Endothelial cell of umbilical vein (primary cell): ENCODE measurements at regions not wholly inside any gene's neighbourhood (a gene's known extent, or its start where the extent isn't known, plus 50 kb on each side); places are given as distances from the start of the nearest gene placed in this dataset.

Source experiments
- BruUV-seq: library from RNA; stranded (reverse); fragments of 400-500 nt; replicated peaks from 2 replicates; lab custom pipeline; 2021; lab: Mats Ljungman, UMichigan
- CTCF ChIA-PET: fragments of 300-600, 350-600 bp; sonication (Branson Sonifier 250); formaldehyde crosslinking; loops from one replicate; lab custom pipeline; 2021; ENCODE audit warnings: antibody characterized with exemption, inconsistent platforms; lab: Charles Lee
- POLR2A ChIA-PET: fragments of 300-600, 350-600 bp; sonication (Branson Sonifier 250); formaldehyde crosslinking; loops from one replicate; lab custom pipeline; 2021; ENCODE audit warnings: antibody characterized with exemption, inconsistent platforms; lab: Charles Lee
- DNase-seq: peaks from one replicate; pipeline ENCODE4 v3.0.0-alpha.2; 2011; ENCODE audit warnings: low read depth, low spot score
- FAIRE-seq: peaks from 2 replicates; lab custom pipeline; 2011; peaks lifted over from hg19 to GRCh38; lab: Jason Lieb, UNC
- H2AFZ ChIP-seq: 2 replicates; pipeline ENCODE4 v1.6.0; 2012; ENCODE audit warnings: low read depth, low read length, control low read depth, inconsistent platforms
- H3K27ac ChIP-seq: 2 replicates; pipeline ENCODE4 v1.5.1; 2011; ENCODE audit warnings: low read depth, mild to moderate bottlenecking, control low read depth, low read length, moderate library complexity; ENCODE audit not compliant: insufficient read depth
- H3K27me3 ChIP-seq, 2 experiments: 2 replicates each; pipeline versions ENCODE4 v1.6.0 to v1.6.1; 2011; ENCODE audit warnings: low read length in 2 of 2, mixed read lengths in 1 of 2; ENCODE audit not compliant: control insufficient read depth in 2 of 2, insufficient read depth in 2 of 2
- H3K36me3 ChIP-seq, 2 experiments: 2 replicates in 1 of 2; 3 replicates in 1 of 2; pipeline ENCODE4 v1.5.1; 2011; ENCODE audit warnings: low read length in 2 of 2, mild to moderate bottlenecking in 1 of 2, moderate library complexity in 1 of 2; ENCODE audit not compliant: control insufficient read depth in 2 of 2, insufficient read depth in 2 of 2; ENCODE audit errors: extremely low read depth in 1 of 2
- H3K4me1 ChIP-seq: 3 replicates; pipeline ENCODE4 v1.5.1; 2011; ENCODE audit warnings: mild to moderate bottlenecking, low read length; ENCODE audit not compliant: control insufficient read depth, insufficient read depth; ENCODE audit errors: extremely low read depth
- H3K4me2 ChIP-seq: 2 replicates; pipeline ENCODE4 v1.6.1; 2011; ENCODE audit warnings: low read length, control low read depth, mixed read lengths; ENCODE audit not compliant: insufficient read depth
- H3K4me3 ChIP-seq, 3 experiments: fragments of 200-600 bp in 1 of 3; sonication (generic), shearing (Covaris generic) in 1 of 3; replicated peaks in 1 of 3; 2 replicates each; pipeline ENCODE4 v1.5.1; 2011 to 2016; ENCODE audit warnings: control low read depth in 3 of 3, low read length in 3 of 3, mild to moderate bottlenecking in 2 of 3, inconsistent platforms in 1 of 3, low read depth in 1 of 3, moderate library complexity in 1 of 3; ENCODE audit not compliant: insufficient read depth in 1 of 3
- H3K79me2 ChIP-seq: 2 replicates; pipeline ENCODE4 v1.6.0; 2012; ENCODE audit warnings: low read length, inconsistent platforms; ENCODE audit not compliant: control insufficient read depth, insufficient read depth
- H3K9ac ChIP-seq: replicated peaks from 2 replicates; pipeline ENCODE3; 2011; ENCODE audit warnings: low read length, control low read depth; ENCODE audit not compliant: insufficient read depth; ENCODE audit errors: extremely low read depth
- H3K9me1 ChIP-seq: replicated peaks from 3 replicates; pipeline ENCODE4 v1.6.0; 2011; ENCODE audit warnings: mild to moderate bottlenecking, low read length; ENCODE audit not compliant: control insufficient read depth, insufficient read depth; ENCODE audit errors: extremely low read depth
- H3K9me3 ChIP-seq: replicated peaks from 2 replicates; pipeline ENCODE4 v1.5.1; 2012; ENCODE audit warnings: low read length, inconsistent platforms; ENCODE audit not compliant: control insufficient read depth, insufficient read depth
- H4K20me1 ChIP-seq: replicated peaks from 2 replicates; pipeline ENCODE3; 2011; ENCODE audit warnings: mild to moderate bottlenecking, low read length; ENCODE audit not compliant: control insufficient read depth, insufficient read depth; ENCODE audit errors: extremely low read depth
- EZH2 ChIP-seq: IDR thresholded peaks from 2 replicates; pipeline ENCODE4 v1.6.1; 2012; ENCODE audit warnings: borderline replicate concordance, low read depth, mild to moderate bottlenecking, moderate library complexity, low read length, inconsistent platforms; ENCODE audit not compliant: severe bottlenecking
- FOS ChIP-seq: IDR thresholded peaks from 2 replicates; pipeline ENCODE4 v1.6.1; 2011; ENCODE audit warnings: mild to moderate bottlenecking, low read length, moderate library complexity, borderline replicate concordance; ENCODE audit not compliant: insufficient read depth
- GATA2 ChIP-seq: IDR thresholded peaks from 2 replicates; pipeline ENCODE4 v1.7.0; 2011; ENCODE audit warnings: low read depth, mild to moderate bottlenecking, moderate library complexity, mixed read lengths, low read length; ENCODE audit not compliant: insufficient read length, insufficient read depth
- JUN ChIP-seq: IDR thresholded peaks from 2 replicates; pipeline ENCODE4 v1.6.1; 2011; ENCODE audit warnings: borderline replicate concordance, low read depth; ENCODE audit not compliant: insufficient read length, insufficient read depth
- MYC ChIP-seq: IDR thresholded peaks from one replicate; pipeline ENCODE4 v1.6.1; 2011; ENCODE audit warnings: mild to moderate bottlenecking, low read depth, low read length
- POLR2A ChIP-seq: IDR thresholded peaks from 2 replicates; pipeline ENCODE4 v1.6.1; 2012; ENCODE audit warnings: low read depth, mild to moderate bottlenecking, control low read depth, low read length
- POLR2AphosphoS5 ChIP-seq: IDR thresholded peaks from 2 replicates; pipeline ENCODE4 v1.6.1; 2012; ENCODE audit warnings: low read depth, mild to moderate bottlenecking, control low read depth, low read length, moderate library complexity; ENCODE audit not compliant: insufficient read depth
- dilution Hi-C: fragments of 300-500 bp; cut with MboI; formaldehyde crosslinking; loops from one replicate; pipeline ENCODE4 v1.15.0; 2019; ENCODE audit warnings: low sequenced_read_pairs; ENCODE audit not compliant: extremely low pct_ligation_motif_present
- intact Hi-C: fragments of 100-400 bp; cut with micrococcal nuclease; formaldehyde crosslinking; loops from one replicate; pipeline ENCODE4 v1.10.0; 2022
- TF ChIP-seq, protein P1 (sequence below), 2 donors: IDR thresholded peaks; 1 replicate in 1 of 2; 2 replicates in 1 of 2; pipeline ENCODE4 v1.5.1; 2011; ENCODE audit warnings: low read length in 2 of 2, mild to moderate bottlenecking in 2 of 2, moderate library complexity in 2 of 2, control low read depth in 1 of 2, inconsistent platforms in 1 of 2, low read depth in 1 of 2; ENCODE audit not compliant: insufficient read depth in 1 of 2; ENCODE audit errors: extremely low read depth in 1 of 2
- TF ChIP-seq, protein P2 (sequence below): IDR thresholded peaks from 2 replicates; pipeline ENCODE4 v1.6.1; 2011; ENCODE audit not compliant: insufficient read depth, insufficient read length

DNA sequence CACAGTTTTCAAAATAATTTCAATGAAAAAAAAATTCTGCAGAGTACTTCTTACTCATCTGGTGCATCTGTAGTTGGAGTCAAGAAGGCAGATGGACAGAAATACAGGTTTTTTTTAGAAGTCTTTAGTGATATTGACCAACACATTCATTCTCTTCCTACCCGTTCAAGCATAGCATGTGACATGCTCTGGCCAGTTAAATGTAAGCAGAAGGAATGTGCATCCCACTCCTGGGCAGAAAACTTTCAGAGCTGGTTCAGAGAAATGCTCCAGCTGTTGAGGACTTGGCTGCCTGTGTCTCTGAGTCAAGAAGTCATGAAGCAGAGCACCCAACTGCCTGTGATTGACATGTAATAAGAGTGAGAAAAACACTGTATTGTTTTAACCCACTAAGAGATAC lies 665.3 kb upstream of the IGFBP3 start:
- Histone ChIP-seq H3K9ac (no peak overlapping the region), H3K4me3 (no peak overlapping the region), H3K27ac (no peak overlapping the region), H3K27me3 (no peaks in the 10 kb centered on the region), H3K79me2 (no peaks in the 10 kb centered on the region), H2AFZ (no peak overlapping the region), H3K9me3 (no peaks in the 10 kb centered on the region), H3K36me3 (no peaks in the 10 kb centered on the region), H4K20me1 (no peaks in the 10 kb centered on the region), H3K9me1 (no peaks in the 10 kb centered on the region), H3K4me1 (peaks cover 6% of the 10 kb centered on the region), H3K4me2 (no peak overlapping the region)
- DNase-seq (no peak), FAIRE-seq (no peak)
- ChIA-PET POLR2A (no interaction called here), CTCF (no interaction called here)
- no TSS peak for BruUV-seq
- TF ChIP-seq POLR2AphosphoS5 (no peak), EZH2 (no peak), GATA2 (no peak), FOS (no peak)
- TF ChIP-seq, protein P1, sequence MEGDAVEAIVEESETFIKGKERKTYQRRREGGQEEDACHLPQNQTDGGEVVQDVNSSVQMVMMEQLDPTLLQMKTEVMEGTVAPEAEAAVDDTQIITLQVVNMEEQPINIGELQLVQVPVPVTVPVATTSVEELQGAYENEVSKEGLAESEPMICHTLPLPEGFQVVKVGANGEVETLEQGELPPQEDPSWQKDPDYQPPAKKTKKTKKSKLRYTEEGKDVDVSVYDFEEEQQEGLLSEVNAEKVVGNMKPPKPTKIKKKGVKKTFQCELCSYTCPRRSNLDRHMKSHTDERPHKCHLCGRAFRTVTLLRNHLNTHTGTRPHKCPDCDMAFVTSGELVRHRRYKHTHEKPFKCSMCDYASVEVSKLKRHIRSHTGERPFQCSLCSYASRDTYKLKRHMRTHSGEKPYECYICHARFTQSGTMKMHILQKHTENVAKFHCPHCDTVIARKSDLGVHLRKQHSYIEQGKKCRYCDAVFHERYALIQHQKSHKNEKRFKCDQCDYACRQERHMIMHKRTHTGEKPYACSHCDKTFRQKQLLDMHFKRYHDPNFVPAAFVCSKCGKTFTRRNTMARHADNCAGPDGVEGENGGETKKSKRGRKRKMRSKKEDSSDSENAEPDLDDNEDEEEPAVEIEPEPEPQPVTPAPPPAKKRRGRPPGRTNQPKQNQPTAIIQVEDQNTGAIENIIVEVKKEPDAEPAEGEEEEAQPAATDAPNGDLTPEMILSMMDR (IDR thresholded peaks at IDR 0.05; ENCODE audit: extremely low read depth in 1 of 2, insufficient read depth in 1 of 2, low read depth in 1 of 2, low read length in 2 of 2): no peak
- intact Hi-C loops (no loop called here), dilution Hi-C loops (no loop called here)

GRCh38 chr7:46583656-46584055 lies 662.6 kb upstream of the IGFBP3 start:
- CTCF ChIA-PET: no interaction called here
- Histone ChIP-seq H3K4me1 (peaks cover 6% of the 10 kb centered on the region), H3K79me2 (no peaks in the 10 kb centered on the region), H3K36me3 (no peaks in the 10 kb centered on the region), H4K20me1 (no peaks in the 10 kb centered on the region), H3K27ac (no peak overlapping the region), H3K4me3 (no peak overlapping the region), H2AFZ (no peak overlapping the region), H3K9me3 (no peaks in the 10 kb centered on the region), H3K9ac (no peak overlapping the region), H3K27me3 (no peaks in the 10 kb centered on the region), H3K9me1 (no peaks in the 10 kb centered on the region), H3K4me2 (no peak overlapping the region)
- POLR2A ChIA-PET: no interaction called here
- intact Hi-C loops: no loop called here
- no peak for TF ChIP-seq MYC
- no peak for TF ChIP-seq GATA2
- TF ChIP-seq, protein P1 (IDR thresholded peaks at IDR 0.05; ENCODE audit: extremely low read depth in 1 of 2, insufficient read depth in 1 of 2, low read depth in 1 of 2, low read length in 2 of 2): no peak
- no peak for TF ChIP-seq JUN
- TF ChIP-seq FOS: no peak
- TF ChIP-seq EZH2: no peak
- TF ChIP-seq, protein P2, sequence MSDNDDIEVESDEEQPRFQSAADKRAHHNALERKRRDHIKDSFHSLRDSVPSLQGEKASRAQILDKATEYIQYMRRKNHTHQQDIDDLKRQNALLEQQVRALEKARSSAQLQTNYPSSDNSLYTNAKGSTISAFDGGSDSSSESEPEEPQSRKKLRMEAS: no peak
- no peak for TF ChIP-seq POLR2A
- TF ChIP-seq POLR2AphosphoS5: no peak
- FAIRE-seq (no peak), DNase-seq (no peak)
- BruUV-seq: no TSS peak
- dilution Hi-C loops: no loop called here
